Endothelial cell (in vitro differentiated cells): ENCODE measurements at regions not wholly inside any gene's neighbourhood (a gene's known extent, or its start where the extent isn't known, plus 50 kb on each side); places are given as distances from the start of the nearest gene placed in this dataset.
"Not testable (repeated sequence)": the region's sequence is repeated elsewhere in the genome, so short reads cannot be mapped to it uniquely, and the experiment has no call there.

Experiments used
- DNase-seq: peaks from one replicate; pipeline ENCODE4 v3.0.0; 2021; ENCODE audit warnings: low spot score
- H3K27ac Mint-ChIP-seq: one replicate; pipeline ENCODE4 v1.8.0; 2021; ENCODE audit warnings: mixed read lengths, inconsistent platforms; ENCODE audit not compliant: unreplicated experiment
- H3K27me3 Mint-ChIP-seq: one replicate; pipeline ENCODE4 v1.8.0; 2021; ENCODE audit warnings: mild to moderate bottlenecking, moderate library complexity, mixed read lengths, inconsistent platforms; ENCODE audit not compliant: unreplicated experiment
- H3K36me3 Mint-ChIP-seq: one replicate; pipeline ENCODE4 v1.8.0; 2021; ENCODE audit warnings: mild to moderate bottlenecking, low read depth, mixed read lengths, inconsistent platforms; ENCODE audit not compliant: unreplicated experiment
- H3K4me1 Mint-ChIP-seq: one replicate; pipeline ENCODE4 v1.8.0; 2021; ENCODE audit warnings: mild to moderate bottlenecking, mixed read lengths, inconsistent platforms; ENCODE audit not compliant: unreplicated experiment
- H3K4me3 Mint-ChIP-seq: one replicate; pipeline ENCODE4 v1.8.0; 2021; ENCODE audit warnings: mild to moderate bottlenecking, mixed read lengths, inconsistent platforms; ENCODE audit not compliant: unreplicated experiment
- H3K9me3 Mint-ChIP-seq: one replicate; pipeline ENCODE4 v1.8.0; 2021; ENCODE audit warnings: mixed read lengths, inconsistent platforms; ENCODE audit not compliant: unreplicated experiment
- TF ChIP-seq, protein P1 (sequence below): fragments of 200-600 bp; sonication (generic); IDR thresholded peaks from one replicate; pipeline ENCODE4 v1.5.0; 2021; ENCODE audit warnings: antibody characterized with exemption; ENCODE audit not compliant: unreplicated experiment

GRCh38 chr18:34525244-34525643 lies 184.9 kb upstream of the DTNA start:
- DNase-seq, result no peak
- H3K27ac Mint-ChIP-seq, result no peak overlapping the region
- no peak overlapping the region for H3K4me3 Mint-ChIP-seq
- TF ChIP-seq, protein P1, sequence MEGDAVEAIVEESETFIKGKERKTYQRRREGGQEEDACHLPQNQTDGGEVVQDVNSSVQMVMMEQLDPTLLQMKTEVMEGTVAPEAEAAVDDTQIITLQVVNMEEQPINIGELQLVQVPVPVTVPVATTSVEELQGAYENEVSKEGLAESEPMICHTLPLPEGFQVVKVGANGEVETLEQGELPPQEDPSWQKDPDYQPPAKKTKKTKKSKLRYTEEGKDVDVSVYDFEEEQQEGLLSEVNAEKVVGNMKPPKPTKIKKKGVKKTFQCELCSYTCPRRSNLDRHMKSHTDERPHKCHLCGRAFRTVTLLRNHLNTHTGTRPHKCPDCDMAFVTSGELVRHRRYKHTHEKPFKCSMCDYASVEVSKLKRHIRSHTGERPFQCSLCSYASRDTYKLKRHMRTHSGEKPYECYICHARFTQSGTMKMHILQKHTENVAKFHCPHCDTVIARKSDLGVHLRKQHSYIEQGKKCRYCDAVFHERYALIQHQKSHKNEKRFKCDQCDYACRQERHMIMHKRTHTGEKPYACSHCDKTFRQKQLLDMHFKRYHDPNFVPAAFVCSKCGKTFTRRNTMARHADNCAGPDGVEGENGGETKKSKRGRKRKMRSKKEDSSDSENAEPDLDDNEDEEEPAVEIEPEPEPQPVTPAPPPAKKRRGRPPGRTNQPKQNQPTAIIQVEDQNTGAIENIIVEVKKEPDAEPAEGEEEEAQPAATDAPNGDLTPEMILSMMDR, result no peak
- no peaks in the 10 kb centered on the region for H3K36me3 Mint-ChIP-seq
- H3K4me1 Mint-ChIP-seq, result peaks cover 3% of the 10 kb centered on the region
- H3K27me3 Mint-ChIP-seq, result no peaks in the 10 kb centered on the region
- no peaks in the 10 kb centered on the region for H3K9me3 Mint-ChIP-seq

DNA sequence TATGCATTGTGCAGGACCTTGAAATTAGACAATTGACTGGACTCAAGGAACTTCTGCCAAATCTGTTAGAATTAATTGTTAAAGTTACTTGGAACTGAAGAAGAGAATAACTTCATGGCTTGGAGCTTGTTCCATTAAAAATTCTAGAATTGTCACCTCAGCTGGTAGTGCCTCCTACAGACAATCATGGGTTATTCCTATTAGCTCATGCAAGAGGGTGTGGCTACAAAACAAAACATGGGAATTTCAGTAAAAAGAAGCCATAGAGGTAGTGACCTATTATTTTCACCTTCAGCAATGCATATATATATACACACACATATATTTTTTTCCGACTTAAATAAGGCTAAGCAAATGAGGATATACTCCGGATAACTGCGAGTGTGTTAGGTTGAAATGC lies 181.9 kb upstream of the DTNA start:
- no peak for DNase-seq
- no peak overlapping the region for H3K4me3 Mint-ChIP-seq
- H3K27me3 Mint-ChIP-seq, result peaks cover 2% of the 10 kb centered on the region
- peaks cover 8% of the 10 kb centered on the region for H3K4me1 Mint-ChIP-seq
- no peak overlapping the region for H3K27ac Mint-ChIP-seq
- TF ChIP-seq, protein P1, result no peak
- no peaks in the 10 kb centered on the region for H3K36me3 Mint-ChIP-seq
- no peaks in the 10 kb centered on the region for H3K9me3 Mint-ChIP-seq

GRCh38 chr18:34529358-34530335 lies 180.5 kb upstream of the DTNA start:
- Mint-ChIP-seq H3K27me3 (peaks cover 2% of the 10 kb centered on the region), H3K4me3 (no peak overlapping the region), H3K9me3 (no peaks in the 10 kb centered on the region), H3K27ac (no peak overlapping the region), H3K4me1 (peaks cover 8% of the 10 kb centered on the region), H3K36me3 (no peaks in the 10 kb centered on the region)
- no peak for DNase-seq
- TF ChIP-seq, protein P1, result no peak

GRCh38 chr18:34531110-34531509 lies 179.0 kb upstream of the DTNA start:
- Mint-ChIP-seq H3K4me3 (no peak overlapping the region), H3K9me3 (no peaks in the 10 kb centered on the region), H3K27ac (no peak overlapping the region), H3K4me1 (peaks cover 8% of the 10 kb centered on the region), H3K36me3 (no peaks in the 10 kb centered on the region), H3K27me3 (peaks cover 2% of the 10 kb centered on the region)
- no peak for DNase-seq
- TF ChIP-seq, protein P1, result no peak

GRCh38 chr18:34534642-34535041 lies 175.5 kb upstream of the DTNA start:
- not testable (repeated sequence) for H3K27ac Mint-ChIP-seq, H3K4me3 Mint-ChIP-seq, H3K27me3 Mint-ChIP-seq, H3K4me1 Mint-ChIP-seq, H3K9me3 Mint-ChIP-seq, H3K36me3 Mint-ChIP-seq, DNase-seq
